Stomach (tissue), 8 donors: ENCODE measurements at regions not wholly inside any gene's neighbourhood (a gene's known extent, or its start where the extent isn't known, plus 50 kb on each side); places are given as distances from the start of the nearest gene placed in this dataset.

Source experiments
- DNase-seq, 2 donors: peaks; one replicate each; pipeline versions ENCODE4 v3.0.0 to v3.0.0-alpha.2; 2013 to 2019
- H3K27ac ChIP-seq, 5 donors: fragments of 200-600 bp in 4 of 5; sonication (generic) in 4 of 5; one replicate each; pipeline ENCODE4 v1.5.1; 2013 to 2019; ENCODE audit warnings: mild to moderate bottlenecking in 1 of 5, moderate library complexity in 1 of 5
- H3K27me3 ChIP-seq, 3 donors: fragments of 200-600 bp; sonication (generic); one replicate each; pipeline ENCODE4 v1.5.1; 2017 to 2019; ENCODE audit warnings: mixed run types in 1 of 3
- H3K36me3 ChIP-seq, 4 donors: fragments of 200-600 bp; sonication (generic); 1 replicate in 3 of 4; 2 replicates in 1 of 4; pipeline ENCODE4 v1.5.1; 2016 to 2019
- H3K4me1 ChIP-seq, 4 donors: fragments of 200-600 bp; sonication (generic); one replicate each; pipeline ENCODE4 v1.5.1; 2016 to 2019
- H3K4me3 ChIP-seq, 4 donors: fragments of 200-600 bp; sonication (generic) in 3 of 4; one replicate each; pipeline ENCODE4 v1.5.1; 2016 to 2019; ENCODE audit warnings: mild to moderate bottlenecking in 1 of 4
- H3K9me3 ChIP-seq, 4 donors: fragments of 200-600 bp; sonication (generic); one replicate each; pipeline ENCODE4 v1.5.1; 2016 to 2019
- CTCF ChIP-seq, 7 experiments: fragments of 450-650 bp in 4 of 7; fragments of 200-600 bp in 3 of 7; sonication (generic) in 3 of 7; IDR thresholded peaks; one replicate each; pipeline ENCODE4 v1.5.1; 2016 to 2019; ENCODE audit warnings: antibody characterized with exemption in 7 of 7, control low read depth in 2 of 7, mild to moderate bottlenecking in 1 of 7
- EP300 ChIP-seq: sonication (generic); formaldehyde crosslinking; IDR thresholded peaks from one replicate; pipeline ENCODE4 v1.6.1; 2017; ENCODE audit warnings: antibody characterized with exemption
- POLR2A ChIP-seq, 4 donors: fragments of 450-650 bp; IDR thresholded peaks; one replicate each; pipeline ENCODE4 v1.6.1; 2016; ENCODE audit warnings: antibody characterized with exemption in 4 of 4, control low read depth in 2 of 4, mild to moderate bottlenecking in 1 of 4, moderate library complexity in 1 of 4
- POLR2AphosphoS5 ChIP-seq, 3 donors: sonication (generic); formaldehyde crosslinking; IDR thresholded peaks; one replicate each; pipeline ENCODE4 v1.6.1; 2016; ENCODE audit warnings: antibody characterized with exemption in 3 of 3
- WGBS, 5 donors: extraction: QIAGEN DNeasy Blood & Tissue Kit in 3 of 5; methylation state at CpG; one replicate each; pipeline versions ENCODE4 v1.1.5 to v1.1.7; 2013 to 2018; 5-methylcytosine and 5-hydroxymethylcytosine counted together
- intact Hi-C: fragments of 100-400 bp; cut with DNase I; formaldehyde crosslinking; loops from one replicate; pipeline ENCODE4 v1.15.1; 2023; ENCODE audit warnings: low total_unique reads
- donor health status: healthy with polysubstance abuse.
- donor health status: Bipolar disorder and iron deficiency.
- donor health status: healthy.

DNA sequence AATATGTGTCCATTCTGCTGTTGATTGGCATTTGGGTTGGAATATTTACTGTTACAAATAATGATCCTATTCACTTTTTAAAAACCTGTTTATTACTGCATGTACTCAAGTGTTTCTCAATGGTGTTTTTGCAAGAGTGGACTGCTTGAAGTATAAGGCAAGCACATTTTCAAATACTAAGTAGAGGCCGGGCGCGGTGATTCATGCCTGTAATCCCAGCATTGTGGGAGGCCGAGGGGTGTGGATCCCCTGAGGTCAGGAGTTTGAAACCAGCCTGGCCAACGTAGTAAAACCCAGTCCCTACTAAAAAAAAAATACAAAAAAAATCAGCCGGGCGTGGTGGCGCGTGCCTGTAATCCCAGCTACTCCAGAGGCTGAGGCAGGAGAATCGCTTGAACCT, 276.9 kb upstream of the ADGRL4 start:
- H3K27me3 ChIP-seq, result no peaks in the 10 kb centered on the region
- WGBS, 5 donors, result 90 to 97% (median 92%) methylated on average over 10 of the region's 10 CpGs
- H3K4me1 ChIP-seq, result no peaks in the 10 kb centered on the region
- H3K27ac ChIP-seq, result no peak overlapping the region
- no peaks in the 10 kb centered on the region for H3K36me3 ChIP-seq
- H3K9me3 ChIP-seq, result no peaks in the 10 kb centered on the region
- DNase-seq, result no peak
- no peak for TF ChIP-seq POLR2A (IDR thresholded peaks at IDR 0.05)
- H3K4me3 ChIP-seq, result no peak overlapping the region
- intact Hi-C loops, result no loop called here

DNA sequence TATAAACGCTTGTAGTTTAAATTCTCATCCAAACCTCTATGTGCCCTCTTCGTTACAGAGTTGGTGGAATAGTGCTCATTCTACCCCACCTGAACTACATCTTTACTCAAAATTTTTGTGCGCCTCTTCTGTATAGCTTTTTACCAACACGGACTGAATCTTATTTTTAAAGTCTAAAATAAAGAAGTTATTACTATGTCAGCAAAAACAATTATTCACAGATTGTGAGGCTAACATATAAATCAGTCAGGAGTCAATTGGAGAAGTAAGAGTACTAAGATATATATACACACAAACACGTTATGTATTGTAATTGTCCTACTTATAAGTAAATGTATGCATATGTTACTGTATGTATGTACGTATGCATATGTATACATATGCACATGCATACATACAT, 274.9 kb upstream of the ADGRL4 start:
- WGBS, 5 donors, result 72 to 92% (median 85%) methylated on average over 6 of the region's 6 CpGs
- H3K27me3 ChIP-seq, result no peaks in the 10 kb centered on the region
- no peak for DNase-seq
- TF ChIP-seq POLR2A (IDR thresholded peaks at IDR 0.05), result no peak
- no peak for TF ChIP-seq POLR2AphosphoS5 (IDR thresholded peaks at IDR 0.05)
- H3K27ac ChIP-seq, result no peak overlapping the region
- H3K36me3 ChIP-seq, result no peaks in the 10 kb centered on the region
- no peak overlapping the region for H3K4me3 ChIP-seq
- no peaks in the 10 kb centered on the region for H3K4me1 ChIP-seq
- no peaks in the 10 kb centered on the region for H3K9me3 ChIP-seq
- intact Hi-C loops, result no loop called here

DNA sequence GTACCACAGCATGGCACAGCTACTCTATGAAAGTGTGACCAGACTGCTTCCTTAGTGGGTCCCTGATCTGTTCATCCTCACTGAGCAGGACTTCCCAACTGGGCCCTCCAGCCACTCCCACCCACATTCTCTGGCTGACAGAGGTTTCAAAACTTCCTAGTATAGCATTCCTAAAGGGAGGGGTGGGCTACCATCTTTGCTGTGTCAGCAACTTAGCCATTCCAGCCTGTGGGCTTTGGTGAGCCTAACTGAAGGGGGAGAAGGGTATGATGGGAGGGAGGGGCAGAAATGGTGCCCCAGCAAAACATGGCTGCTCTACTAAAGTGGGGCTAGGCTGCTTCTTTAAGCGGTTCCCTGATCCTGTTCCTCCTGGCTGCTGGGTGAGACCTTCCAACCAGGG, 265.2 kb upstream of the ADGRL4 start:
- no peaks in the 10 kb centered on the region for H3K27me3 ChIP-seq
- H3K36me3 ChIP-seq, result no peaks in the 10 kb centered on the region
- 90 to 100% (median 100%) methylated on average over 1 of the region's 1 CpG for WGBS, 5 donors
- H3K9me3 ChIP-seq, result peaks cover 0 to 15% (median 6%) of the 10 kb centered on the region in 4 donors
- no peaks in the 10 kb centered on the region for H3K4me1 ChIP-seq
- intact Hi-C loops, result no loop called here
- no peak for DNase-seq
- no peak overlapping the region for H3K4me3 ChIP-seq
- TF ChIP-seq CTCF (IDR thresholded peaks at IDR 0.05), result no peak
- TF ChIP-seq POLR2A (IDR thresholded peaks at IDR 0.05), result no peak
- TF ChIP-seq POLR2AphosphoS5 (IDR thresholded peaks at IDR 0.05), result no peak
- no peak for TF ChIP-seq EP300
- no peak overlapping the region for H3K27ac ChIP-seq

- 82 to 92% (median 92%) methylated on average over 4 of the region's 4 CpGs for WGBS, 5 donors
- no peaks in the 10 kb centered on the region for H3K27me3 ChIP-seq
- H3K9me3 ChIP-seq, result no peaks in the 10 kb centered on the region
- intact Hi-C loops, result no loop called here
- H3K4me1 ChIP-seq, result peaks cover 0 to 8% (median 0%) of the 10 kb centered on the region in 4 donors
- no peak overlapping the region for H3K4me3 ChIP-seq
- no peaks in the 10 kb centered on the region for H3K36me3 ChIP-seq
- DNase-seq, result no peak
- no peak overlapping the region for H3K27ac ChIP-seq
- no peak for TF ChIP-seq EP300
- no peak for TF ChIP-seq CTCF (IDR thresholded peaks at IDR 0.05)
- TF ChIP-seq POLR2AphosphoS5 (IDR thresholded peaks at IDR 0.05), result no peak
- no peak for TF ChIP-seq POLR2A (IDR thresholded peaks at IDR 0.05)
These were observed 258.7 kb upstream of the ADGRL4 start for GRCh38 chr1:79264975-79265818.

DNA sequence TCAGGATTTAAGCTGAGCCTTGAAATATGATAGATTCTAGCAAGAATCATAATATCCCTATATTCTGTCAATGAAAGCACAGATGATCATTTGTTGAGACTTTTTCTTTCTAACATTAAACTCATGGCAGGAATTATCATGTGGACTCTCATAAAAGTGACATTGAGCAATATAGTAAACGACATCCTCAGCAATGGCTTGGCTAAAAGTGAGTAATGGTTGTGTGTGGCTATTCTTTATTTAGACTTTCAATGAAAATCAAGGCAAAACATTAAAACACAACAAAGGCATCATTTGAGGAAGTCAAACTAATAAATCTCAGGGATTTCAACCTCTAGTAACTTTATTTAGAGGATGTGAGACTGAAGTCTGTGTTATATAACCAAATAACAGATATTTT, 257.8 kb upstream of the ADGRL4 start:
- Histone ChIP-seq H3K27me3 (no peaks in the 10 kb centered on the region), H3K27ac (no peak overlapping the region), H3K4me1 (peaks cover 0 to 8% (median 0%) of the 10 kb centered on the region in 4 donors), H3K9me3 (no peaks in the 10 kb centered on the region), H3K4me3 (no peak overlapping the region), H3K36me3 (no peaks in the 10 kb centered on the region)
- 58 to 73% (median 69%) methylated on average over 1 of the region's 1 CpG for WGBS, 5 donors
- intact Hi-C loops, result no loop called here
- DNase-seq, result no peak
- TF ChIP-seq CTCF (IDR thresholded peaks at IDR 0.05) (no peak), EP300 (no peak), POLR2A (IDR thresholded peaks at IDR 0.05) (no peak), POLR2AphosphoS5 (IDR thresholded peaks at IDR 0.05) (no peak)
